ENCODE measurements at regions not wholly inside any gene's neighbourhood (a gene's known extent, or its start where the extent isn't known, plus 50 kb on each side); places are given as distances from the start of the nearest gene placed in this dataset.

DNA sequence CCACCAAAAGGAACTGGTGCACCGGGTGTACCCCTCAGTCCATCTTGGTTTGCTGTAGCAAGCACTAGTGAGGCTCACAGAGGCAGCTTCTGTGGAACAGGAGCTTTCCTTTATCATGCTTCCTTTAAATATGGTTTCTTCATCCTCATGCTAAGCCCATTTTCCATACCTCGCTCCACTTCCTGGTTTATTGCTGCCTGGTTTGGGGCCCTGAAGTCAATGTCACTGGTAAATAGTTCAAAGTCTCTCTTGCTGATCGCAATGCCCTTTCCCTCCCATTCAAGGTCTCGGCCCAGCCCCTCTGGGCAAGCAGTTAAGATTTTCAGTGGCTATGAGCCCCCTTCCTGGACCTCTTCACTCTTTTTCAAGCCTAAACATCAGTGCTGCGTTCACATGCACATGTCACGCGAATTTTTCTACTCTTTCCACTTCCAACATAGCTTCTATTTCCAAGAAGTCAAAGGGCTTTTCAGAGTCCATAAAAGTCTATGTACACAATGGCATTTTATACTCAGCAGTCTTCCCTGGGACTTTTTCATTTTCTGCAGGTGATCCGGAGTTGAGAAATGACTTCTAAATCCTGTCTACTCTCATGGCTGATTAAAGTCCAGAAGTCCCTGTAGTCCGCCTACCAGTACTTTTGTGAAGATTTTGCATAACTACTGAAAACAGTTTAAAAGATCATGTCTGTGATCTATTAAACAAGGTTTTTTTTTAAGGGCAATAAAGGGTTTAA is 323.8 kb upstream of the ZFHX3 start:
- TF ChIP-seq ZNF384 (IDR thresholded peaks at IDR 0.05; ENCODE audit: borderline replicate concordance, low read depth, low read length) (no peak), PAX8 (IDR thresholded peaks at IDR 0.05) (no peak), WRNIP1 (IDR thresholded peaks at IDR 0.05; ENCODE audit: borderline replicate concordance, low read depth, low read length) (no peak), CTCF (IDR thresholded peaks at IDR 0.05 in 2 of 3, conservative IDR thresholded peaks at IDR 0.05 in 1 of 3; ENCODE audit: control insufficient read depth in 2 of 3, extremely low read depth in 1 of 3, insufficient read depth in 1 of 3, low read depth in 3 of 3, low read length in 3 of 3) (no peak), SMARCA5 (IDR thresholded peaks at IDR 0.05) (no peak), E4F1 (IDR thresholded peaks at IDR 0.05; ENCODE audit: borderline replicate concordance, partially characterized antibody) (no peak)
- DNase-seq (ENCODE audit: low read depth, low spot score): no peak
- H3K79me2 ChIP-seq (ENCODE audit: control insufficient read depth, insufficient read depth, low read length): no peaks in the 10 kb centered on the region
- ATAC-seq: no peak
- SMC1A ChIA-PET (ENCODE audit: uncharacterized antibody, unreplicated experiment): interaction anchor here (1.5 kb wide), 1 partner anchor 50 kb away, joined by 4 read pairs; no protein-coding TSS in a partner anchor
- H3K27ac ChIP-seq (ENCODE audit: control insufficient read depth, insufficient read depth): no peak overlapping the region
- WGBS (ENCODE audit: insufficient coverage, insufficient replicate concordance, low lambda C conversion rate, missing lambda C conversion rate): 63% methylated on average over 9 of the region's 9 CpGs
- FAIRE-seq: no peak
- H3K4me3 ChIP-seq: no peak overlapping the region
- H3K9ac ChIP-seq (ENCODE audit: control insufficient read depth, insufficient read depth, low read length): no peak overlapping the region
- RAD21 ChIA-PET (ENCODE audit: unreplicated experiment): no interaction called here
- intact Hi-C loops (cut with micrococcal nuclease; ENCODE audit: unreplicated experiment): no loop called here
- H3K9me3 ChIP-seq (replicated peaks; ENCODE audit: control insufficient read depth, insufficient read depth, low read length): no peaks in the 10 kb centered on the region
- H3K4me2 ChIP-seq (ENCODE audit: control insufficient read depth, insufficient read depth): no peak overlapping the region
- no peaks in the 10 kb centered on the region; a peak in 1 of 4 replicates for H3K27me3 ChIP-seq (replicated peaks in 1 of 2; ENCODE audit: control insufficient read depth in 2 of 2, insufficient read depth in 2 of 2, low read length in 1 of 2)
- in situ Hi-C loops (cut with MboI): no loop called here
- H3K36me3 ChIP-seq (ENCODE audit: control insufficient read depth in 2 of 2, insufficient read depth in 2 of 2, low read length in 1 of 2): no peaks in the 10 kb centered on the region
- CTCF ChIA-PET: no interaction called here
- no peaks in the 10 kb centered on the region for H4K20me1 ChIP-seq (ENCODE audit: control insufficient read depth, insufficient read depth)
- H2AFZ ChIP-seq (ENCODE audit: control insufficient read depth, low read depth, low read length): no peak overlapping the region
- H3K4me1 ChIP-seq (ENCODE audit: control insufficient read depth, insufficient read depth, low read length): no peaks in the 10 kb centered on the region
- POLR2A ChIA-PET: interaction anchor here (0.6 kb wide), 1 partner anchor 288 kb away, joined by 3 read pairs; no protein-coding TSS in a partner anchor
- BruUV-seq (replicated peaks): no TSS peak
